GM23248 (cell line): ENCODE measurements at regions not wholly inside any gene's neighbourhood (a gene's known extent, or its start where the extent isn't known, plus 50 kb on each side); places are given as distances from the start of the nearest gene placed in this dataset.

Experiments
- DNase-seq: peaks from one replicate; pipeline ENCODE4 v3.0.0-alpha.2; 2015
- H2AFZ ChIP-seq: fragments of 200-600 bp; sonication (generic); 2 replicates; pipeline ENCODE4 v1.6.1; 2016; ENCODE audit warnings: antibody characterized with exemption
- H3F3A ChIP-seq: fragments of 200-600 bp; sonication (generic); 2 replicates; pipeline ENCODE4 v1.6.1; 2016; ENCODE audit warnings: mild to moderate bottlenecking, antibody characterized with exemption, mixed run types; ENCODE audit not compliant: insufficient read depth
- H3K27ac ChIP-seq: fragments of 200-600 bp; sonication (generic); 2 replicates; pipeline ENCODE4 v1.5.1; 2016; ENCODE audit warnings: mild to moderate bottlenecking
- H3K27me3 ChIP-seq: fragments of 200-600 bp; sonication (generic); replicated peaks from 2 replicates; pipeline ENCODE4 v1.6.1; 2016; ENCODE audit warnings: mild to moderate bottlenecking; ENCODE audit not compliant: insufficient read depth
- H3K36me3 ChIP-seq: fragments of 200-600 bp; sonication (generic); 2 replicates; pipeline ENCODE4 v1.6.1; 2016; ENCODE audit warnings: low read depth, mild to moderate bottlenecking
- H3K4me1 ChIP-seq: fragments of 200-600 bp; sonication (generic); 2 replicates; pipeline ENCODE4 v1.6.1; 2016; ENCODE audit warnings: mild to moderate bottlenecking; ENCODE audit not compliant: insufficient read depth
- H3K4me2 ChIP-seq: fragments of 200-600 bp; sonication (generic); one replicate; pipeline ENCODE4 v1.6.1; 2016; ENCODE audit warnings: mild to moderate bottlenecking; ENCODE audit not compliant: unreplicated experiment
- H3K4me3 ChIP-seq: fragments of 200-600 bp; sonication (generic); 2 replicates; pipeline ENCODE4 v1.5.1; 2016; ENCODE audit warnings: mild to moderate bottlenecking
- H3K79me2 ChIP-seq: fragments of 200-600 bp; sonication (generic); 2 replicates; pipeline ENCODE4 v1.6.1; 2016; ENCODE audit warnings: mild to moderate bottlenecking; ENCODE audit not compliant: insufficient read depth
- H3K9ac ChIP-seq: fragments of 200-600 bp; sonication (generic); 2 replicates; pipeline ENCODE4 v1.6.1; 2016; ENCODE audit warnings: mild to moderate bottlenecking
- H3K9me2 ChIP-seq: fragments of 200-600 bp; sonication (generic); 2 replicates; pipeline ENCODE4 v1.6.1; 2016; ENCODE audit warnings: mixed run types, mild to moderate bottlenecking, moderate library complexity; ENCODE audit not compliant: insufficient read depth
- H3K9me3 ChIP-seq: fragments of 200-600 bp; sonication (generic); one replicate; pipeline ENCODE4 v1.6.1; 2017; ENCODE audit warnings: low read depth
- H4K20me1 ChIP-seq: fragments of 200-600 bp; sonication (generic); 2 replicates; pipeline ENCODE4 v1.6.0; 2016; ENCODE audit not compliant: insufficient read depth
- EZH2 ChIP-seq: fragments of 200-600 bp; sonication (generic); IDR thresholded peaks from 2 replicates; pipeline ENCODE4 v1.6.1; 2018; ENCODE audit warnings: antibody characterized with exemption, mild to moderate bottlenecking; ENCODE audit not compliant: insufficient read depth, poor library complexity, severe bottlenecking
- EZH2phosphoT487 ChIP-seq: fragments of 200-600 bp; sonication (generic); IDR thresholded peaks from 2 replicates; pipeline ENCODE4 v1.6.1; 2018; ENCODE audit warnings: antibody characterized with exemption, moderate library complexity, mild to moderate bottlenecking, low read depth; ENCODE audit not compliant: insufficient read depth
- WGBS, 2 experiments: methylation state at CpG; one replicate each; pipeline ENCODE4 v1.1.6; 2015 to 2017; ENCODE audit warnings: low lambda C conversion rate in 2 of 2, low coverage in 1 of 2; ENCODE audit errors: missing lambda C conversion rate in 2 of 2; 5-methylcytosine and 5-hydroxymethylcytosine counted together
- in situ Hi-C: fragments of 300-500 bp; cut with MboI; formaldehyde crosslinking; loops from 2 replicates; pipeline ENCODE4 v1.15.0; 2020

DNA sequence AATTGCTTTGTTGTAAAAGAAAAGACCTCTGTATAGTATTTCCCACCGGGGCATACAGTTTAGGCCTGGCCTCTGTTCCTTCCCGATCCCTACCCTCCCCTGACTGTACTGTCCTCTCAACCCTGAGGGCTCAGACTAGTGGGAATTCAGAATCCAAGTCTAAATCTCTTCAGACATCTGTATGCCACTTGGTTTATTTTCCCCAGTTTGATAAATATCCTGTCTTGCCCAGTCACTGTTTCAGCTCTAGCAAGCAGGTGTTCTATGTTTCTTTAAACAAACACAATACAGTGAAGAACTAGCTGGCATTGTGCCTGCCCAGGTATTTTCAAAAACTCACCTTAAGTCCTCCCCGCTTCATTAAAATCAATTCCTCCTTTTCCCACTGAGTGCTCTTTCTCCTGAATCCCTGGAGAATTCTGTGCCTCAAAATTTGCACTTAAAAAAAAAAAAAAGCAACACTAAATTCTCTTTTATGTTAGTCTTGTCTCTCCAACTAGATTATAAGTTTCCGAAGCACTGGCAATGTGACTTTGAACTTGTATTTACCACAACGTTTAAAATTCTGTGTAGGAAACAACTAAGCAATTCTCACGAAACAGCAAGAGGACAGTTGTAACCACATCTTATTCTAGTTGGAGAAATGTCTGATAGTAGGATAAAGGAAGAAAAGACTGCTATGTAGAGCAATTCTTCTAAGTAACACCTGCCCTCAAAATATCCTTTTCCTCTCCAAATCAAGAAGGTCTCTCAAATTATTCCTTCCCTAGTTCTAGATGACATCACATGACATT lies 112.0 kb upstream of the CARMIL1 start:
- WGBS, 2 experiments, result 89 to 93% methylated on average over 6 of the region's 6 CpGs
- no peak overlapping the region for H3K27ac ChIP-seq

DNA sequence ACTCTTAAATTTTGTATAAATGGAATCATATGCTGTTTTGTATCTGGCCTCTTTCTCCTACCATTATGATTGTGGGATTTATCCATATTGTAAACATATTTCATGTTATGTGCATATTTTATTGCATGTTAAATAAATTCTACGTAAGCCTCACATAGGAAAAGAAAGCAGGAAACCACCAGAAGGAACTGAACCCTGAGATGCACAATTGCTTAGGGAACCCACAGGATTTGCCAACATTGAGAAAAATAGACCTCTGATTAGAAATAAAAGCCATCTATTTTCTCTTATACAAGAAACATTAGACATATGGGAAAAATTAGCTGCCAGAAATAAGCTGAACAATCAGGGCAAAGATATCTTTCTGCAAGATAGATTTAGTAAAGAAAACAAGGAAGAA lies 111.2 kb upstream of the CARMIL1 start:
- in situ Hi-C loops, result no loop called here
- WGBS, 2 experiments, result 96 to 100% methylated on average over 1 of the region's 1 CpG
- Histone ChIP-seq H3K4me2 (no peak overlapping the region), H3K9me2 (no peaks in the 10 kb centered on the region), H4K20me1 (no peaks in the 10 kb centered on the region), H3K27ac (no peak overlapping the region), H2AFZ (no peak overlapping the region), H3K36me3 (no peaks in the 10 kb centered on the region), H3K79me2 (no peaks in the 10 kb centered on the region), H3K9me3 (no peaks in the 10 kb centered on the region), H3K4me3 (no peak overlapping the region), H3K9ac (no peak overlapping the region), H3K4me1 (peaks cover 38% of the 10 kb centered on the region), H3K27me3 (no peaks in the 10 kb centered on the region), H3F3A (peaks cover 34% of the 10 kb centered on the region)
- no peak for DNase-seq
- TF ChIP-seq EZH2phosphoT487, result no peak

More for the DNA sequence above, 112.0 kb upstream of the CARMIL1 start:
- no peaks in the 10 kb centered on the region for H4K20me1 ChIP-seq
- H3K27me3 ChIP-seq, result no peaks in the 10 kb centered on the region
- peaks cover 32% of the 10 kb centered on the region for H3K4me1 ChIP-seq
- H3K4me3 ChIP-seq, result no peak overlapping the region
- H3K36me3 ChIP-seq, result no peaks in the 10 kb centered on the region
- no peaks in the 10 kb centered on the region for H3K9me2 ChIP-seq
- peaks cover 29% of the 10 kb centered on the region for H3F3A ChIP-seq
- H3K79me2 ChIP-seq, result no peaks in the 10 kb centered on the region
- H3K9me3 ChIP-seq, result no peaks in the 10 kb centered on the region
- no peak overlapping the region for H3K4me2 ChIP-seq
- H3K9ac ChIP-seq, result no peak overlapping the region
- in situ Hi-C loops, result no loop called here
- TF ChIP-seq EZH2phosphoT487 (no peak), EZH2 (no peak)
- no peak for DNase-seq
- H2AFZ ChIP-seq, result no peak overlapping the region

DNA sequence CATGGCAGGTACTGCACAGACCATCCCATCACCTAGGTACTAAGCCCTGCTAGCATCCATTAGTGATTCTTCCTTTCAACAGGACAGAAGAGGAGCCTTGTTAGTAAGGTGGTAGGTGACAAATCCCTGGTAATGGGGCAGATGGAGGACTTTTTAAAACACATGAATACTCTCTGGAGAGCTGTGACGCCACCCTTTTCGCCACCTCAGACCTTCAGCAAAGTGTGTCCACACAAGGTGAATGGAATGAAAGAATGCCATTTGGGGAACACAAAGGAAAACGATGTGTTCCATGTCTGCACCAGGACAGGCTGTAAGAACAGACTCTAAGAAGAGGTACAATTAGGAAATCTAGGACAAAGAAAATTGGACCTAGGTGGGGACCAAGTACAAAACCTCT lies 110.5 kb upstream of the CARMIL1 start:
- peak overlapping the region; percentile 63 for H2AFZ ChIP-seq
- H3K9me3 ChIP-seq, result no peaks in the 10 kb centered on the region
- no peak overlapping the region for H3K9ac ChIP-seq
- H3K4me3 ChIP-seq, result no peak overlapping the region
- H4K20me1 ChIP-seq, result no peaks in the 10 kb centered on the region
- peaks cover 45% of the 10 kb centered on the region for H3K4me1 ChIP-seq
- TF ChIP-seq EZH2phosphoT487 (no peak), EZH2 (no peak)
- no peak for DNase-seq
- no peaks in the 10 kb centered on the region for H3K9me2 ChIP-seq
- 82 to 86% methylated on average over 3 of the region's 3 CpGs for WGBS, 2 experiments
- H3K27me3 ChIP-seq, result no peaks in the 10 kb centered on the region
- no peaks in the 10 kb centered on the region for H3K79me2 ChIP-seq
- peaks cover 41% of the 10 kb centered on the region for H3F3A ChIP-seq
- H3K36me3 ChIP-seq, result no peaks in the 10 kb centered on the region
- in situ Hi-C loops, result no loop called here
- no peak overlapping the region for H3K4me2 ChIP-seq
- H3K27ac ChIP-seq, result no peak overlapping the region

DNA sequence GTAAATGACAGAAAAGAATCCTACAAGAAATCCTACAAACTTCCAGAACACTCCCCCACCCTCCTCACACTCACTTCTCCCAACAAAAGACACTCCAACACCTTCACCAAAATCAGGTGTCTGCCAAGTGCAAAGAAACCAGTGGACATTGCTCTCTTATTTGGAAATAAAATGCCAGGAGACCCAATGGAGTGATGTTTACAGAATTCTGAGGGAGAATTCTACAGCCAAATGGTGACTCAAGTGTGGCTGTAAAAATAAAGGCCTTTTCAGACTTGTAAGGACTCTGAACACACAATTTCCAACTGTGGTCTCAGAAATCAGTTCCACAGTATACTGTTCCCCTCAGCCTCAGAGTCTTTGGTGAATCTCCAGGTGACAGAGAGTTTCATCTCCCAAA lies 109.6 kb upstream of the CARMIL1 start:
- no peak overlapping the region for H3K9ac ChIP-seq
- no peaks in the 10 kb centered on the region for H3K36me3 ChIP-seq
- H3F3A ChIP-seq, result peaks cover 48% of the 10 kb centered on the region
- no peak for TF ChIP-seq EZH2phosphoT487
- no peak for TF ChIP-seq EZH2
- no peaks in the 10 kb centered on the region for H4K20me1 ChIP-seq
- peak overlapping the region; percentile 63 for H2AFZ ChIP-seq
- peaks cover 54% of the 10 kb centered on the region for H3K4me1 ChIP-seq
- in situ Hi-C loops, result no loop called here
- H3K27ac ChIP-seq, result peak overlapping the region; percentile 42
- no peaks in the 10 kb centered on the region for H3K79me2 ChIP-seq
- H3K4me2 ChIP-seq, result peak overlapping the region; percentile 5
- no peaks in the 10 kb centered on the region for H3K9me3 ChIP-seq
- peak; percentile 56 for DNase-seq
- H3K9me2 ChIP-seq, result no peaks in the 10 kb centered on the region
- no peaks in the 10 kb centered on the region for H3K27me3 ChIP-seq
- no peak overlapping the region for H3K4me3 ChIP-seq
